Hepatocyte (in vitro differentiated cells): ENCODE measurements at regions not wholly inside any gene's neighbourhood (a gene's known extent, or its start where the extent isn't known, plus 50 kb on each side); places are given as distances from the start of the nearest gene placed in this dataset.
"Not testable (repeated sequence)": the region's sequence is repeated elsewhere in the genome, so short reads cannot be mapped to it uniquely, and the experiment has no call there.

Experiments
- DNase-seq: peaks from one replicate; pipeline ENCODE4 v3.0.0-alpha.2; 2016; ENCODE audit warnings: low spot score
- H2AFZ ChIP-seq: fragments of 200-600 bp; sonication (generic); 2 replicates; pipeline ENCODE4 v1.6.0; 2016; ENCODE audit warnings: antibody characterized with exemption, mild to moderate bottlenecking
- H3K27ac ChIP-seq: fragments of 200-600 bp; sonication (generic); 2 replicates; pipeline ENCODE4 v1.5.1; 2016; ENCODE audit warnings: mild to moderate bottlenecking
- H3K27me3 ChIP-seq: fragments of 200-600 bp; sonication (generic); 2 replicates; pipeline ENCODE4 v1.6.1; 2016
- H3K36me3 ChIP-seq: fragments of 200-600 bp; sonication (generic); replicated peaks from 2 replicates; pipeline ENCODE4 v1.5.1; 2016; ENCODE audit warnings: low read depth; ENCODE audit not compliant: insufficient read depth
- H3K4me1 ChIP-seq: fragments of 200-600 bp; sonication (generic); 2 replicates; pipeline ENCODE4 v1.5.1; 2016; ENCODE audit warnings: mild to moderate bottlenecking, moderate library complexity; ENCODE audit not compliant: insufficient read depth
- H3K4me2 ChIP-seq: fragments of 200-600 bp; sonication (generic); 2 replicates; pipeline ENCODE4 v1.6.0; 2016
- H3K4me3 ChIP-seq: fragments of 200-600 bp; sonication (generic); 2 replicates; pipeline ENCODE4 v1.5.1; 2016; ENCODE audit warnings: mild to moderate bottlenecking
- H3K79me2 ChIP-seq: fragments of 200-600 bp; sonication (generic); 2 replicates; pipeline ENCODE4 v1.6.0; 2017; ENCODE audit warnings: mild to moderate bottlenecking
- H3K9me2 ChIP-seq: fragments of 200-600 bp; sonication (generic); replicated peaks from 2 replicates; pipeline ENCODE4 v1.6.0; 2017; ENCODE audit warnings: mild to moderate bottlenecking; ENCODE audit not compliant: insufficient read depth
- H3K9me3 ChIP-seq: fragments of 200-600 bp; sonication (generic); 2 replicates; pipeline ENCODE4 v1.5.1; 2016; ENCODE audit warnings: low read depth, mild to moderate bottlenecking
- H4K20me1 ChIP-seq: fragments of 200-600 bp; sonication (generic); 2 replicates; pipeline ENCODE4 v1.6.0; 2016; ENCODE audit warnings: mild to moderate bottlenecking; ENCODE audit not compliant: insufficient read depth, poor library complexity, severe bottlenecking
- CTCF ChIP-seq: fragments of 200-600 bp; sonication (generic); IDR thresholded peaks from 2 replicates; pipeline ENCODE4 v1.5.1; 2016; ENCODE audit warnings: antibody characterized with exemption, mild to moderate bottlenecking; ENCODE audit not compliant: poor library complexity
- EZH2 ChIP-seq: fragments of 200-600 bp; sonication (generic); IDR thresholded peaks from 2 replicates; pipeline ENCODE4 v1.6.1; 2016; ENCODE audit warnings: antibody characterized with exemption, mild to moderate bottlenecking, borderline replicate concordance
- EZH2phosphoT487 ChIP-seq: fragments of 200-600 bp; sonication (generic); IDR thresholded peaks from one replicate; pipeline ENCODE4 v1.6.1; 2018; ENCODE audit warnings: antibody characterized with exemption, mild to moderate bottlenecking, low read depth, moderate library complexity; ENCODE audit not compliant: unreplicated experiment, severe bottlenecking
- WGBS: methylation state at CpG from one replicate; pipeline ENCODE4 v1.1.6; 2016; ENCODE audit warnings: low lambda C conversion rate; ENCODE audit errors: missing lambda C conversion rate; 5-methylcytosine and 5-hydroxymethylcytosine counted together

- H3K4me3 ChIP-seq = no peak overlapping the region
- H3K9me3 ChIP-seq = no peaks in the 10 kb centered on the region
- H3K4me1 ChIP-seq = no peaks in the 10 kb centered on the region
- no peak for DNase-seq
- no peaks in the 10 kb centered on the region for H3K27me3 ChIP-seq
- TF ChIP-seq EZH2 (no peak), CTCF (peak; percentile 24)
- H3K79me2 ChIP-seq = no peaks in the 10 kb centered on the region
- H4K20me1 ChIP-seq = no peaks in the 10 kb centered on the region
- H3K27ac ChIP-seq = no peak overlapping the region
- no peaks in the 10 kb centered on the region for H3K36me3 ChIP-seq
- WGBS = 81% methylated on average over 4 of the region's 4 CpGs
- H3K9me2 ChIP-seq = no peaks in the 10 kb centered on the region
- H3K4me2 ChIP-seq = no peak overlapping the region
- no peak overlapping the region for H2AFZ ChIP-seq
Observed at GRCh38 chr10:78664929-78665553, 403.7 kb upstream of the ZMIZ1 start.

GRCh38 chr10:78672918-78673317, 395.8 kb upstream of the ZMIZ1 start:
- H3K4me3 ChIP-seq = no peak overlapping the region
- no peaks in the 10 kb centered on the region for H3K9me3 ChIP-seq
- 86% methylated on average over 4 of the region's 4 CpGs for WGBS
- no peaks in the 10 kb centered on the region for H3K4me1 ChIP-seq
- no peak overlapping the region for H2AFZ ChIP-seq
- DNase-seq = no peak
- no peaks in the 10 kb centered on the region for H3K79me2 ChIP-seq
- no peaks in the 10 kb centered on the region for H3K27me3 ChIP-seq
- no peaks in the 10 kb centered on the region for H3K36me3 ChIP-seq
- no peaks in the 10 kb centered on the region for H4K20me1 ChIP-seq
- TF ChIP-seq EZH2phosphoT487 = no peak
- TF ChIP-seq EZH2 = no peak
- TF ChIP-seq CTCF = no peak
- H3K27ac ChIP-seq = no peak overlapping the region
- no peak overlapping the region for H3K4me2 ChIP-seq
- no peaks in the 10 kb centered on the region for H3K9me2 ChIP-seq

GRCh38 chr10:78681141-78681540, 387.6 kb upstream of the ZMIZ1 start:
- not testable (repeated sequence) for H3K27ac ChIP-seq, DNase-seq, H4K20me1 ChIP-seq, H3K36me3 ChIP-seq, H3K4me3 ChIP-seq, H3K9me2 ChIP-seq, H2AFZ ChIP-seq, H3K4me2 ChIP-seq, H3K79me2 ChIP-seq, H3K9me3 ChIP-seq, H3K27me3 ChIP-seq
- peaks cover 11% of the 10 kb centered on the region for H3K4me1 ChIP-seq
- WGBS = 97% methylated on average over 7 of the region's 7 CpGs

GRCh38 chr10:78681986-78682385, 386.8 kb upstream of the ZMIZ1 start:
- not testable (repeated sequence) for DNase-seq, H3K9me3 ChIP-seq, H3K4me2 ChIP-seq, H3K27me3 ChIP-seq, H3K27ac ChIP-seq, H3K4me3 ChIP-seq, H3K9me2 ChIP-seq, H4K20me1 ChIP-seq, H2AFZ ChIP-seq, H3K36me3 ChIP-seq, H3K79me2 ChIP-seq
- 90% methylated on average over 10 of the region's 10 CpGs for WGBS
- peaks cover 11% of the 10 kb centered on the region for H3K4me1 ChIP-seq

- no peak overlapping the region for H3K4me3 ChIP-seq
- 41% methylated on average over 9 of the region's 9 CpGs for WGBS
Observed at GRCh38 chr10:78684947-78685346, 383.8 kb upstream of the ZMIZ1 start.

More at GRCh38 chr10:78684947-78685346, 383.8 kb upstream of the ZMIZ1 start:
- Histone ChIP-seq H3K27me3 (no peaks in the 10 kb centered on the region), H4K20me1 (no peaks in the 10 kb centered on the region), H3K4me1 (peaks cover 33% of the 10 kb centered on the region), H3K9me3 (no peaks in the 10 kb centered on the region), H3K36me3 (no peaks in the 10 kb centered on the region), H3K4me2 (no peak overlapping the region), H3K79me2 (no peaks in the 10 kb centered on the region), H3K27ac (no peak overlapping the region), H2AFZ (no peak overlapping the region), H3K9me2 (no peaks in the 10 kb centered on the region)
- no peak for DNase-seq
- TF ChIP-seq EZH2 = no peak
- no peak for TF ChIP-seq EZH2phosphoT487
- no peak for TF ChIP-seq CTCF
